SK-N-SH treated with all-trans-retinoic acid at 6 μM for 48 hours (cell line): ENCODE measurements at regions not wholly inside any gene's neighbourhood (a gene's known extent, or its start where the extent isn't known, plus 50 kb on each side); places are given as distances from the start of the nearest gene placed in this dataset.

Experiments used
- CSDC2 ChIP-seq: fragments of 250-450 bp; sonication (Bioruptor Pico); IDR thresholded peaks from 2 replicates; pipeline ENCODE4 v1.5.0; 2020; ENCODE audit warnings: mild to moderate bottlenecking, moderate library complexity
- CSRNP3 ChIP-seq: fragments of 250-450 bp; sonication (Bioruptor Pico); IDR thresholded peaks from 2 replicates; pipeline ENCODE4 v1.5.1; 2021; ENCODE audit warnings: mild to moderate bottlenecking, moderate library complexity
- OSR1 ChIP-seq: fragments of 250-450 bp; sonication (Bioruptor Pico); IDR thresholded peaks from 2 replicates; pipeline ENCODE4 v1.8.0; 2022; ENCODE audit warnings: moderate library complexity, mild to moderate bottlenecking, inconsistent platforms
- SNAI2 ChIP-seq: fragments of 250-450 bp; sonication (Bioruptor Pico); IDR thresholded peaks from 2 replicates; pipeline ENCODE4 v1.5.0; 2020; ENCODE audit warnings: mild to moderate bottlenecking, moderate library complexity
- TCF4 ChIP-seq: fragments of 250-450 bp; sonication (Bioruptor Pico); IDR thresholded peaks from 2 replicates; pipeline ENCODE4 v1.8.0; 2021; ENCODE audit warnings: mild to moderate bottlenecking, moderate library complexity, borderline replicate concordance
- ZFP3 ChIP-seq: fragments of 250-450 bp; sonication (Bioruptor Pico); IDR thresholded peaks from 2 replicates; pipeline ENCODE4 v1.5.0; 2020; ENCODE audit warnings: mild to moderate bottlenecking, moderate library complexity
- ZFP30 ChIP-seq: fragments of 450-650 bp; formaldehyde crosslinking; IDR thresholded peaks from 2 replicates; pipeline ENCODE4 v1.5.0; 2022; ENCODE audit warnings: mild to moderate bottlenecking, moderate library complexity
- ZNF8 ChIP-seq: fragments of 450-650 bp; formaldehyde crosslinking; IDR thresholded peaks from 2 replicates; pipeline ENCODE4 v1.5.0; 2020; ENCODE audit warnings: mild to moderate bottlenecking, moderate library complexity
- TF ChIP-seq, protein P1 (sequence below): fragments of 250-450 bp; sonication (Bioruptor Pico); IDR thresholded peaks from 2 replicates; pipeline ENCODE4 v1.8.0; 2020; ENCODE audit warnings: mild to moderate bottlenecking, moderate library complexity, borderline replicate concordance
- TF ChIP-seq, protein P2 (sequence below): fragments of 250-450 bp; sonication (Bioruptor Pico); IDR thresholded peaks from 2 replicates; pipeline ENCODE4 v1.5.0; 2020; ENCODE audit warnings: mild to moderate bottlenecking, moderate library complexity
- TF ChIP-seq, protein P3 (sequence below): fragments of 250-450 bp; sonication (Bioruptor Pico); IDR thresholded peaks from 2 replicates; pipeline ENCODE4 v1.5.1; 2020; ENCODE audit warnings: low read depth, mild to moderate bottlenecking, moderate library complexity

GRCh38 chr9:81748091-81748490, 58.7 kb upstream of the TLE1 start:
- TF ChIP-seq, protein P1, sequence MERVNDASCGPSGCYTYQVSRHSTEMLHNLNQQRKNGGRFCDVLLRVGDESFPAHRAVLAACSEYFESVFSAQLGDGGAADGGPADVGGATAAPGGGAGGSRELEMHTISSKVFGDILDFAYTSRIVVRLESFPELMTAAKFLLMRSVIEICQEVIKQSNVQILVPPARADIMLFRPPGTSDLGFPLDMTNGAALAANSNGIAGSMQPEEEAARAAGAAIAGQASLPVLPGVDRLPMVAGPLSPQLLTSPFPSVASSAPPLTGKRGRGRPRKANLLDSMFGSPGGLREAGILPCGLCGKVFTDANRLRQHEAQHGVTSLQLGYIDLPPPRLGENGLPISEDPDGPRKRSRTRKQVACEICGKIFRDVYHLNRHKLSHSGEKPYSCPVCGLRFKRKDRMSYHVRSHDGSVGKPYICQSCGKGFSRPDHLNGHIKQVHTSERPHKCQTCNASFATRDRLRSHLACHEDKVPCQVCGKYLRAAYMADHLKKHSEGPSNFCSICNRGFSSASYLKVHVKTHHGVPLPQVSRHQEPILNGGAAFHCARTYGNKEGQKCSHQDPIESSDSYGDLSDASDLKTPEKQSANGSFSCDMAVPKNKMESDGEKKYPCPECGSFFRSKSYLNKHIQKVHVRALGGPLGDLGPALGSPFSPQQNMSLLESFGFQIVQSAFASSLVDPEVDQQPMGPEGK = no peak
- no peak for TF ChIP-seq ZFP30 (CRISPR knock-in tag)
- no peak for TF ChIP-seq SNAI2 (CRISPR knock-in tag)
- no peak for TF ChIP-seq CSDC2
- TF ChIP-seq, protein P2, sequence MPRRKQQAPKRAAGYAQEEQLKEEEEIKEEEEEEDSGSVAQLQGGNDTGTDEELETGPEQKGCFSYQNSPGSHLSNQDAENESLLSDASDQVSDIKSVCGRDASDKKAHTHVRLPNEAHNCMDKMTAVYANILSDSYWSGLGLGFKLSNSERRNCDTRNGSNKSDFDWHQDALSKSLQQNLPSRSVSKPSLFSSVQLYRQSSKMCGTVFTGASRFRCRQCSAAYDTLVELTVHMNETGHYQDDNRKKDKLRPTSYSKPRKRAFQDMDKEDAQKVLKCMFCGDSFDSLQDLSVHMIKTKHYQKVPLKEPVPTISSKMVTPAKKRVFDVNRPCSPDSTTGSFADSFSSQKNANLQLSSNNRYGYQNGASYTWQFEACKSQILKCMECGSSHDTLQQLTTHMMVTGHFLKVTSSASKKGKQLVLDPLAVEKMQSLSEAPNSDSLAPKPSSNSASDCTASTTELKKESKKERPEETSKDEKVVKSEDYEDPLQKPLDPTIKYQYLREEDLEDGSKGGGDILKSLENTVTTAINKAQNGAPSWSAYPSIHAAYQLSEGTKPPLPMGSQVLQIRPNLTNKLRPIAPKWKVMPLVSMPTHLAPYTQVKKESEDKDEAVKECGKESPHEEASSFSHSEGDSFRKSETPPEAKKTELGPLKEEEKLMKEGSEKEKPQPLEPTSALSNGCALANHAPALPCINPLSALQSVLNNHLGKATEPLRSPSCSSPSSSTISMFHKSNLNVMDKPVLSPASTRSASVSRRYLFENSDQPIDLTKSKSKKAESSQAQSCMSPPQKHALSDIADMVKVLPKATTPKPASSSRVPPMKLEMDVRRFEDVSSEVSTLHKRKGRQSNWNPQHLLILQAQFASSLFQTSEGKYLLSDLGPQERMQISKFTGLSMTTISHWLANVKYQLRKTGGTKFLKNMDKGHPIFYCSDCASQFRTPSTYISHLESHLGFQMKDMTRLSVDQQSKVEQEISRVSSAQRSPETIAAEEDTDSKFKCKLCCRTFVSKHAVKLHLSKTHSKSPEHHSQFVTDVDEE (CRISPR knock-in tag) = no peak
- TF ChIP-seq OSR1 (CRISPR knock-in tag) = no peak
- TF ChIP-seq ZFP3 (CRISPR knock-in tag) = no peak
- TF ChIP-seq CSRNP3 (CRISPR knock-in tag) = no peak
- TF ChIP-seq TCF4 (CRISPR knock-in tag) = no peak
- TF ChIP-seq ZNF8 = no peak
- TF ChIP-seq, protein P3, sequence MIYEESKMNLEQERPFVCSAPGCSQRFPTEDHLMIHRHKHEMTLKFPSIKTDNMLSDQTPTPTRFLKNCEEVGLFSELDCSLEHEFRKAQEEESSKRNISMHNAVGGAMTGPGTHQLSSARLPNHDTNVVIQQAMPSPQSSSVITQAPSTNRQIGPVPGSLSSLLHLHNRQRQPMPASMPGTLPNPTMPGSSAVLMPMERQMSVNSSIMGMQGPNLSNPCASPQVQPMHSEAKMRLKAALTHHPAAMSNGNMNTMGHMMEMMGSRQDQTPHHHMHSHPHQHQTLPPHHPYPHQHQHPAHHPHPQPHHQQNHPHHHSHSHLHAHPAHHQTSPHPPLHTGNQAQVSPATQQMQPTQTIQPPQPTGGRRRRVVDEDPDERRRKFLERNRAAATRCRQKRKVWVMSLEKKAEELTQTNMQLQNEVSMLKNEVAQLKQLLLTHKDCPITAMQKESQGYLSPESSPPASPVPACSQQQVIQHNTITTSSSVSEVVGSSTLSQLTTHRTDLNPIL (CRISPR knock-in tag) = no peak
